Tibial artery (tissue), 4 donors: ENCODE measurements at regions not wholly inside any gene's neighbourhood (a gene's known extent, or its start where the extent isn't known, plus 50 kb on each side); places are given as distances from the start of the nearest gene placed in this dataset.

Source experiments
- DNase-seq, 2 donors: peaks; one replicate each; pipeline ENCODE4 v3.0.0-alpha.2; 2019
- H3K27ac ChIP-seq, 2 donors: fragments of 200-600 bp; sonication (generic) in 1 of 2; 1 replicate in 1 of 2; 2 replicates in 1 of 2; pipeline ENCODE4 v1.5.1; 2018 to 2019; ENCODE audit warnings: mild to moderate bottlenecking in 1 of 2
- H3K27me3 ChIP-seq, 2 donors: fragments of 200-600 bp; sonication (generic) in 1 of 2; one replicate each; pipeline versions ENCODE4 v1.5.1 to v1.6.0; 2016 to 2019
- H3K36me3 ChIP-seq, 3 donors: fragments of 200-600 bp; sonication (generic) in 2 of 3; one replicate each; pipeline ENCODE4 v1.5.1; 2016 to 2019; ENCODE audit warnings: mild to moderate bottlenecking in 2 of 3
- H3K4me1 ChIP-seq, 4 donors: fragments of 200-600 bp; sonication (generic) in 2 of 4; 1 replicate in 3 of 4; 2 replicates in 1 of 4; pipeline ENCODE4 v1.5.1; 2016 to 2019
- H3K4me3 ChIP-seq, 2 donors: fragments of 200-600 bp; sonication (generic) in 1 of 2; 1 replicate in 1 of 2; 2 replicates in 1 of 2; pipeline ENCODE4 v1.5.1; 2018 to 2019; ENCODE audit warnings: mild to moderate bottlenecking in 2 of 2
- H3K9me3 ChIP-seq, 3 donors: fragments of 200-600 bp; sonication (generic) in 1 of 3; one replicate each; pipeline ENCODE4 v1.5.1; 2016 to 2019
- intact Hi-C: fragments of 100-400 bp; cut with DNase I; formaldehyde crosslinking; loops from one replicate; pipeline ENCODE4 v1.15.0; 2023; ENCODE audit warnings: low total_unique reads
- TF ChIP-seq, protein P1 (sequence below), 2 experiments: fragments of 200-600 bp in 1 of 2; fragments of 450-650 bp in 1 of 2; IDR thresholded peaks; one replicate each; pipeline ENCODE4 v1.5.1; 2017 to 2019; ENCODE audit warnings: antibody characterized with exemption in 2 of 2, mild to moderate bottlenecking in 1 of 2, moderate library complexity in 1 of 2

DNA sequence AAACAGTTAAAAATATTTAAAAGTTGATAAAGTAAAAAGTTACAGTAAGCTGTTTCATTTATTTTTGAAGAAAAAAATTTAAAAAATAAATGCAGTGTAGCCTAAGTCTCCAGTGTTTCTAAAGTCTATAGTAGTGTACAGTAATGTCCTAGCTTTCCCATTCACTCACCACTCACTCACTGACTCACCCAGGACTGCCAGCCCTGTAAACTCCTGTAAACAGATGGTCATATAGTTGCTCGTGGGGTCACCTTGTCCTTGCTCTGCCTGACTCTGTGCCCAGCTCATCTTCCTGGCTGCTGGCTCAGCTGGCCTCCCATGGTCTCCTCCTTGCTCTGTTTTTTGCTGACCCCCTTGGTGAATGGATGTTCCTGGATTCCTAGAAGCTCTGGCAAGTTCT is 180.3 kb downstream of the VAPA start:
- intact Hi-C loops: no loop called here
- Histone ChIP-seq H3K27ac (no peak overlapping the region), H3K27me3 (no peaks in the 10 kb centered on the region), H3K9me3 (no peaks in the 10 kb centered on the region), H3K4me1 (no peaks in the 10 kb centered on the region), H3K36me3 (no peaks in the 10 kb centered on the region), H3K4me3 (no peak overlapping the region)
- TF ChIP-seq, protein P1, sequence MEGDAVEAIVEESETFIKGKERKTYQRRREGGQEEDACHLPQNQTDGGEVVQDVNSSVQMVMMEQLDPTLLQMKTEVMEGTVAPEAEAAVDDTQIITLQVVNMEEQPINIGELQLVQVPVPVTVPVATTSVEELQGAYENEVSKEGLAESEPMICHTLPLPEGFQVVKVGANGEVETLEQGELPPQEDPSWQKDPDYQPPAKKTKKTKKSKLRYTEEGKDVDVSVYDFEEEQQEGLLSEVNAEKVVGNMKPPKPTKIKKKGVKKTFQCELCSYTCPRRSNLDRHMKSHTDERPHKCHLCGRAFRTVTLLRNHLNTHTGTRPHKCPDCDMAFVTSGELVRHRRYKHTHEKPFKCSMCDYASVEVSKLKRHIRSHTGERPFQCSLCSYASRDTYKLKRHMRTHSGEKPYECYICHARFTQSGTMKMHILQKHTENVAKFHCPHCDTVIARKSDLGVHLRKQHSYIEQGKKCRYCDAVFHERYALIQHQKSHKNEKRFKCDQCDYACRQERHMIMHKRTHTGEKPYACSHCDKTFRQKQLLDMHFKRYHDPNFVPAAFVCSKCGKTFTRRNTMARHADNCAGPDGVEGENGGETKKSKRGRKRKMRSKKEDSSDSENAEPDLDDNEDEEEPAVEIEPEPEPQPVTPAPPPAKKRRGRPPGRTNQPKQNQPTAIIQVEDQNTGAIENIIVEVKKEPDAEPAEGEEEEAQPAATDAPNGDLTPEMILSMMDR (IDR thresholded peaks at IDR 0.05): no peak
- DNase-seq: no peak

DNA sequence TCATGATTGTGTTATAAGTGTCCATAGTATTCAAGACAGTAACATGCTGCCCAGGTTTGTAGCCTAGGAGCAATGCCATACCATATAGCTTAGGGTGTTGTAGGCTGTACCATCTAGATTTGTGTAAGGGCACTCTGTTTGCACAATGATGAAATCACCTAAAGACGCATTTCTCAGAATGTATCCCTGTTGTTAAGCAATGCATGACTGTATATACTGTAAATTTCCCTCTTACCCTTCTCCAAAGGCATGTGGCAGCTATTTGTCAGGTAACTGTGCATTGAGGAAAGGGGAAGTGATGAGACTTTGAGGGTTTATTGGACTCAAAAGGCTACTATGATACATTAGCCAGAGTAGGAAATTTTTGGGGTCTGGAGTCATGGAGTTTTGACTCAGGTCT is 180.8 kb downstream of the VAPA start:
- H3K9me3 ChIP-seq: no peaks in the 10 kb centered on the region
- H3K36me3 ChIP-seq: no peaks in the 10 kb centered on the region
- no peak overlapping the region for H3K4me3 ChIP-seq
- intact Hi-C loops: loop anchor here (1.0 kb wide), 1 partner anchor 45 kb away; no protein-coding TSS in a partner anchor
- no peaks in the 10 kb centered on the region for H3K27me3 ChIP-seq
- TF ChIP-seq, protein P1 (IDR thresholded peaks at IDR 0.05): no peak
- H3K4me1 ChIP-seq: no peaks in the 10 kb centered on the region
- H3K27ac ChIP-seq: no peak overlapping the region
- DNase-seq: no peak

DNA sequence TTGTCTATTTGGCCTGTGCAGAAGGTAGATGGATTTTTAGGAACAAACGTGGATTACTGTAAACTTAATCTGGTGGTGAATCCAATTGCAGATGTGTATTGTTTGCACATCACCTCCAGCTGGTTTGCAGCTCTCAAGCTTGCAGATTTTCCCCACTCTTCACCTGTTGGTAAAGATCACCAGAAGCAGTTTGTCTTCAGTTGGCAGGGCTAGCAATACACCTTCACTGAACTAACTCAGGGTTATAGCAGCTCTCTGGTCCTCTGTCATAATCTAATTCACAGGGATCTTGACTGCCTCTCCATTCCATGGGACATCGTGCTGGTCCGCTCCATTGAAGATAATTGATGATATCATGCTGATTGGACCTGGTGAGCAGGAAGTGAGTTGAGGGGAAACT is 181.5 kb downstream of the VAPA start:
- no peaks in the 10 kb centered on the region for H3K9me3 ChIP-seq
- H3K27me3 ChIP-seq: no peaks in the 10 kb centered on the region
- intact Hi-C loops: loop anchor here (1.0 kb wide), 1 partner anchor 46 kb away; no protein-coding TSS in a partner anchor
- H3K27ac ChIP-seq: no peak overlapping the region
- peaks cover 0 to 5% (median under 1%) of the 10 kb centered on the region in 4 donors for H3K4me1 ChIP-seq
- TF ChIP-seq, protein P1 (IDR thresholded peaks at IDR 0.05): no peak
- no peaks in the 10 kb centered on the region for H3K36me3 ChIP-seq
- DNase-seq: no peak
- H3K4me3 ChIP-seq: no peak overlapping the region

DNA sequence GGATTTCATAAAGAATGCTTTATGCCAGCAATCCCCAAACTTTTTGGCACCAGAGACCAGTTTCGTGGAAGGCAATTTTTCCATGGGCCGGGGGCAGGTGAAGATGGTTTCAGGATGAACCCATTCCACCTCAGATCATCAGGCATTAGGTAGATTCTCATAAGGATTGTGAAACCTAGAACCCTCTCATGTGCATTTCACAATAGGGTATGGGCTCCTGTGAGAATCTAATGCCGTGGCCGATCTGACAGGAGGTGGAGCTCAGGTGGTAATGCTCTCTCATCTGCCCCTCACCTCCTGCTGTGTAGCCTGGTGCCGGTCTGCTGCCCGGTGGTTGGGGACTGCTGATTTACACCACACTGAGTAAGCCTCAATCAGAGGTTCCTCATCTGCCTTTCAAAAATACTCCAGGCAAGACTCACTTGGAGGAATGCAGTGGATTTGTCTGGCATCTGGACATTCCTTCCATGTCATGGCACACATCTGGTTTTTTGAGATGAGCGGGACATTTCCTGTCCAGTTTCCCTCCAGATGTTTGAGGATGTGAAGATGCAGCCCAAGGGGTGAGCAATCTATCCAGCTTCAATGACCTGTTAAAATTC is 185.8 kb downstream of the VAPA start:
- peaks cover 0 to 31% (median 14%) of the 10 kb centered on the region in 4 donors for H3K4me1 ChIP-seq
- DNase-seq: no peak
- H3K4me3 ChIP-seq: no peak overlapping the region
- peaks cover 0 to under 1% (median 0%) of the 10 kb centered on the region in 3 donors for H3K9me3 ChIP-seq
- H3K27me3 ChIP-seq: no peaks in the 10 kb centered on the region
- no peaks in the 10 kb centered on the region for H3K36me3 ChIP-seq
- intact Hi-C loops: no loop called here
- TF ChIP-seq, protein P1 (IDR thresholded peaks at IDR 0.05): no peak
- no peak overlapping the region for H3K27ac ChIP-seq

DNA sequence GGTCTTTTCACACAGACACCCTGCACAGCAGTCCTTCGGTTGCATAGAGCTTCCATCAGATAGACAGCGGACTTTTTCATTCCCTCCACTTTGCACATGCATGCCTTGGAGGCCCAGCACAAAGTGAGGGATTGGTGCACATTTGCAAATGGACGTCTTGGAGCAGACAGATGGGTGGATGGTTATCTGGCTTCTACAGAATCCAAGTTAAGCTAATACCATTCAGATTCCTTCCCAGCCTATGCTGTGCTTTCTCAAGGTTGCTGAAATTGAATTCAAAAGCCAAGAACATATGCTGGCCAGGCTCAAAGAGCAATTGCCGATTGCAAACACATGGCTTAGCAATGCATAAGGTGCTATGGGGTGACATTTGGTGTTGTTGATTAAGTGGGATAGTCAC is 186.4 kb downstream of the VAPA start:
- DNase-seq: no peak
- Histone ChIP-seq H3K27ac (no peak overlapping the region), H3K36me3 (no peaks in the 10 kb centered on the region), H3K4me1 (peaks cover 0 to 31% (median 14%) of the 10 kb centered on the region in 4 donors), H3K4me3 (no peak overlapping the region), H3K9me3 (peaks cover 0 to 6% (median 0%) of the 10 kb centered on the region in 3 donors), H3K27me3 (no peaks in the 10 kb centered on the region)
- intact Hi-C loops: no loop called here
- TF ChIP-seq, protein P1 (IDR thresholded peaks at IDR 0.05): no peak
